ENCODE measurements at regions not wholly inside any gene's neighbourhood (a gene's known extent, or its start where the extent isn't known, plus 50 kb on each side); places are given as distances from the start of the nearest gene placed in this dataset.

DNA sequence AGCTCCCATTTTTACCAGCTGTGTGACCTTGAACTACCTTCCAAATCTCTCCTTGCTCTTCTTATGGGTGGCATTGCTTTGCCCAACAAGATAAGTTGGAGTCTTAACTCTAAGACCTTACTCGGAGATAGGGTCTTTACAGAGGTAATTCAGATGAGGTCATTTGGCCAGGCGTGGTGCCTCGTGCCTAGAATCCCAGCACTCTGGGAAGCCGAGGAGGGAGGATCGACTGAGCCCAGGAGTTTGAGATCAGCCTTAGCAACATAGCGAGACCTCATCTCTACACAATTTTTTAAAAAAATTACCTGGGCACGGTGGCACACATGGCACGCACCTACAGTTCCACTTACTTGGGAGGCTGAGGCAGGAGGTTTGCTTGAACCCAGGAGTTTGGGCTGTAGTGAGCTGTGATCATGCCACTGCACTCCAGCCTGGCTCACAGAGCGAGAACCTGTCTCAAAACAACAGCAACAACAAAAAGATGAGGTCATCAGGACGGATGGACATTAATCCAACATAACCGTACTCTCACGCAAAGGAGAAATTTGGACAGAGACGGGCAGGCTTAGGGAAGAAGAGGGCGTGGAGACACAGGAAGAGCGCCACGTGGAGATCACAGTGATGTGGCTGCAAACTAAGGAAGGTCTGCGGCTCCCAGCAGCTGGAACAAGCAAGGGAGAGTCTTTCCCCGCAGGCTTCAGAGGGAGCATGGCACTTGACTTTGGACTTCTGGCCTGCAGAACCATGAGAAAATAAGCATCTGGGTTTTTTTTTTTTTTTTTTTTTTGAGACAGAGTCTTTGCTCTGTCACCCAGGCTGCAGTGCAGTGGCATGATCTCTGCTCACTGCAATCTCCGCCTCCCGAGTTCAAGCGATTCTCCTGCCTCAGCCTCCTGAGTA is 122.3 kb upstream of the CARD11 start:
- TF ChIP-seq EZH2 (IDR thresholded peaks at IDR 0.05; ENCODE audit: insufficient read depth, low read length), result no peak
- TF ChIP-seq, protein P1, sequence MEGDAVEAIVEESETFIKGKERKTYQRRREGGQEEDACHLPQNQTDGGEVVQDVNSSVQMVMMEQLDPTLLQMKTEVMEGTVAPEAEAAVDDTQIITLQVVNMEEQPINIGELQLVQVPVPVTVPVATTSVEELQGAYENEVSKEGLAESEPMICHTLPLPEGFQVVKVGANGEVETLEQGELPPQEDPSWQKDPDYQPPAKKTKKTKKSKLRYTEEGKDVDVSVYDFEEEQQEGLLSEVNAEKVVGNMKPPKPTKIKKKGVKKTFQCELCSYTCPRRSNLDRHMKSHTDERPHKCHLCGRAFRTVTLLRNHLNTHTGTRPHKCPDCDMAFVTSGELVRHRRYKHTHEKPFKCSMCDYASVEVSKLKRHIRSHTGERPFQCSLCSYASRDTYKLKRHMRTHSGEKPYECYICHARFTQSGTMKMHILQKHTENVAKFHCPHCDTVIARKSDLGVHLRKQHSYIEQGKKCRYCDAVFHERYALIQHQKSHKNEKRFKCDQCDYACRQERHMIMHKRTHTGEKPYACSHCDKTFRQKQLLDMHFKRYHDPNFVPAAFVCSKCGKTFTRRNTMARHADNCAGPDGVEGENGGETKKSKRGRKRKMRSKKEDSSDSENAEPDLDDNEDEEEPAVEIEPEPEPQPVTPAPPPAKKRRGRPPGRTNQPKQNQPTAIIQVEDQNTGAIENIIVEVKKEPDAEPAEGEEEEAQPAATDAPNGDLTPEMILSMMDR (IDR thresholded peaks at IDR 0.05; ENCODE audit: insufficient read depth, low read depth, low read length), result no peak
- Histone ChIP-seq H2AFZ (ENCODE audit: low read depth, low read length) (no peak overlapping the region), H3K27ac (ENCODE audit: low read depth, low read length) (no peak overlapping the region), H3K4me3 (ENCODE audit: insufficient read depth, low read depth, low read length) (no peak overlapping the region), H3K27me3 (ENCODE audit: insufficient read depth, low read length) (peaks cover 13% of the 10 kb centered on the region), H3K4me1 (ENCODE audit: insufficient read depth, low read length) (no peaks in the 10 kb centered on the region), H3K79me2 (ENCODE audit: insufficient read depth, low read length) (no peaks in the 10 kb centered on the region), H3K4me2 (ENCODE audit: low read length) (no peak overlapping the region), H4K20me1 (ENCODE audit: insufficient read depth, low read length) (no peaks in the 10 kb centered on the region), H3K9me3 (ENCODE audit: insufficient read depth, low read depth, low read length) (no peaks in the 10 kb centered on the region), H3K9ac (ENCODE audit: low read length) (no peak overlapping the region), H3K36me3 (ENCODE audit: insufficient read depth, low read length) (no peaks in the 10 kb centered on the region)
- peaks cover 2% of the 10 kb centered on the region for H3K9me3 Mint-ChIP-seq (ENCODE audit: unreplicated experiment)
- H3K4me3 Mint-ChIP-seq (ENCODE audit: unreplicated experiment), result no peak overlapping the region
- DNase-seq (ENCODE audit: low read depth), result no peak
- no peaks in the 10 kb centered on the region for H3K36me3 Mint-ChIP-seq (ENCODE audit: low read depth, unreplicated experiment)
- no peak for FAIRE-seq
- no peak overlapping the region for H3K27ac Mint-ChIP-seq (ENCODE audit: unreplicated experiment)
- H3K27me3 Mint-ChIP-seq (ENCODE audit: low read depth, unreplicated experiment), result peaks cover 39% of the 10 kb centered on the region
- peaks cover 5% of the 10 kb centered on the region for H3K4me1 Mint-ChIP-seq (ENCODE audit: low read depth, unreplicated experiment)

DNA sequence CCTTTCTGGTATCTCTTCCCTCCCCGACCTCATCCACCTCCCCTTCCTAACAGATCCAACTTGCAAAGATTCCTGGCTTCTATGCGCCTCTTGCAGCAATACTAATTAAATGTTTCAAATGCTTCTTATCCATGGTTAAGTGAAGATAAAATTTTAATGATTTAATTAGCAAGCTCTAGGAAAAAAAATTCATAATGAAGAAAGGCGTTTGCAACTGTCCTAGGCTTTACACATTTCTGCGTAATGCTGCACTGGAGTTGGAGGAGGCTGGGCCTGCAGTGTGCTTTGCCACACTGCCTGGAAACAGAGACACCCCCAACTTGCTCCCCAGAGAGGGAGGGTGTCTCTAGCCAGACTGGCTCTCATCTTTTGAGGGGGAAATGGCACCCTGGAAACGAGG is 123.9 kb upstream of the CARD11 start:
- Mint-ChIP-seq H3K9me3 (ENCODE audit: unreplicated experiment) (peaks cover 8% of the 10 kb centered on the region), H3K27me3 (ENCODE audit: low read depth, unreplicated experiment) (peaks cover 41% of the 10 kb centered on the region), H3K27ac (ENCODE audit: unreplicated experiment) (no peak overlapping the region), H3K4me1 (ENCODE audit: low read depth, unreplicated experiment) (peaks cover 5% of the 10 kb centered on the region), H3K4me3 (ENCODE audit: unreplicated experiment) (no peak overlapping the region), H3K36me3 (ENCODE audit: low read depth, unreplicated experiment) (no peaks in the 10 kb centered on the region)
- H3K4me1 ChIP-seq (ENCODE audit: insufficient read depth, low read length), result no peaks in the 10 kb centered on the region
- peaks cover 13% of the 10 kb centered on the region for H3K27me3 ChIP-seq (ENCODE audit: insufficient read depth, low read length)
- H4K20me1 ChIP-seq (ENCODE audit: insufficient read depth, low read length), result no peaks in the 10 kb centered on the region
- H3K4me3 ChIP-seq (ENCODE audit: insufficient read depth, low read depth, low read length), result no peak overlapping the region
- no peaks in the 10 kb centered on the region for H3K79me2 ChIP-seq (ENCODE audit: insufficient read depth, low read length)
- H3K4me2 ChIP-seq (ENCODE audit: low read length), result no peak overlapping the region
- no peaks in the 10 kb centered on the region for H3K9me3 ChIP-seq (ENCODE audit: insufficient read depth, low read depth, low read length)
- FAIRE-seq (no peak), DNase-seq (ENCODE audit: low read depth) (no peak)
- H2AFZ ChIP-seq (ENCODE audit: low read depth, low read length), result no peak overlapping the region
- no peak overlapping the region for H3K9ac ChIP-seq (ENCODE audit: low read length)
- no peaks in the 10 kb centered on the region for H3K36me3 ChIP-seq (ENCODE audit: insufficient read depth, low read length)
- H3K27ac ChIP-seq (ENCODE audit: low read depth, low read length), result no peak overlapping the region
- no peak for TF ChIP-seq EZH2 (IDR thresholded peaks at IDR 0.05; ENCODE audit: insufficient read depth, low read length)
- TF ChIP-seq, protein P1 (IDR thresholded peaks at IDR 0.05; ENCODE audit: insufficient read depth, low read depth, low read length), result no peak

DNA sequence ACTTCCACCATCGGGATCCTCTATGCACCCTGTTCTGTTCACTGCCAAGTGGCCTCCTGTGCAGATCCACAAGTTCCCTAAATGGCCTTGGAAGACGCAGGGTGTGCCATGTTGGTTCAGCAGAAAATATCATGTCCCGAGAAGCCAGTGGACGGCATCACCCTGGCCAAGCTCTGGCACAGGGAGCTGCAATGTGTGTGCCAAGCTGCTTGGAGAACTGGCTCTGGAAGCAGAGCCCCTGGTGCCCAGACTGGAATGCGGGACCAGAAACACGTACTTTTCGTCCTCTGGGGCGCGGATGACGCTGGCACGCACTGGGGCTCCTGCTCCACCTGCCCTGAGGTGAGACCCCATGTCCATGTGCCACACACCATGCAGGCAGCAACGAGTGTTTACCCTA is 124.7 kb upstream of the CARD11 start:
- Histone ChIP-seq H3K4me3 (ENCODE audit: insufficient read depth, low read depth, low read length) (no peak overlapping the region), H3K4me1 (ENCODE audit: insufficient read depth, low read length) (no peaks in the 10 kb centered on the region), H3K36me3 (ENCODE audit: insufficient read depth, low read length) (no peaks in the 10 kb centered on the region), H3K27ac (ENCODE audit: low read depth, low read length) (no peak overlapping the region), H2AFZ (ENCODE audit: low read depth, low read length) (no peak overlapping the region), H3K9me3 (ENCODE audit: insufficient read depth, low read depth, low read length) (no peaks in the 10 kb centered on the region), H3K4me2 (ENCODE audit: low read length) (no peak overlapping the region), H3K9ac (ENCODE audit: low read length) (no peak overlapping the region), H3K79me2 (ENCODE audit: insufficient read depth, low read length) (no peaks in the 10 kb centered on the region), H4K20me1 (ENCODE audit: insufficient read depth, low read length) (no peaks in the 10 kb centered on the region), H3K27me3 (ENCODE audit: insufficient read depth, low read length) (peaks cover 13% of the 10 kb centered on the region)
- H3K4me1 Mint-ChIP-seq (ENCODE audit: low read depth, unreplicated experiment), result peaks cover 5% of the 10 kb centered on the region
- FAIRE-seq, result no peak
- DNase-seq (ENCODE audit: low read depth), result no peak
- no peak overlapping the region for H3K27ac Mint-ChIP-seq (ENCODE audit: unreplicated experiment)
- no peak for TF ChIP-seq EZH2 (IDR thresholded peaks at IDR 0.05; ENCODE audit: insufficient read depth, low read length)
- TF ChIP-seq, protein P1 (IDR thresholded peaks at IDR 0.05; ENCODE audit: insufficient read depth, low read depth, low read length), result no peak
- peaks cover 46% of the 10 kb centered on the region for H3K27me3 Mint-ChIP-seq (ENCODE audit: low read depth, unreplicated experiment)
- no peak overlapping the region for H3K4me3 Mint-ChIP-seq (ENCODE audit: unreplicated experiment)
- peaks cover 8% of the 10 kb centered on the region for H3K9me3 Mint-ChIP-seq (ENCODE audit: unreplicated experiment)
- no peaks in the 10 kb centered on the region for H3K36me3 Mint-ChIP-seq (ENCODE audit: low read depth, unreplicated experiment)

All from astrocyte (in vitro differentiated cells and primary cell).